ENCODE measurements at regions not wholly inside any gene's neighbourhood (a gene's known extent, or its start where the extent isn't known, plus 50 kb on each side); places are given as distances from the start of the nearest gene placed in this dataset.

DNA sequence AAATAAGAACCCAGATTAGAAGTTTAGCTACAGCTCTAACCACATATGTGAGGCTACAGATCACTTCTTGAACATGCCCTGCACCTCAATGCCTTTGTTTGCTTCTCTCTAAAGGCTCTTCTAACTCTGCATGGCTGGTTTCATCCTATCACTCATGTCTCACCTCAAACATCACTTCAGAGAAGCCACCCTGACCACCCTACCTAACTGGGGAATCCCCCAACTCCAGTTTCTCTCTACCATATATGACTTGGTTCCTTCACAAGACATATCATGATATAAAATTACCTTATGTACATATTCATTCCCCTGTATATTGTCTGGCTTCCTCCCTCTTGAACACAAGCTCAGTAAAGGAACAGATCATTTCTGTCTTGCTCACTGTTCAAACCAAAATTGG is 250.2 kb upstream of the GRIP1 start:
- Histone ChIP-seq H3K36me3 (ENCODE audit: insufficient read depth, low read length) (no peaks in the 10 kb centered on the region), H3K27ac (ENCODE audit: low read depth, low read length) (no peak overlapping the region), H3K27me3 (ENCODE audit: insufficient read depth, low read length, poor library complexity, severe bottlenecking) (no peaks in the 10 kb centered on the region), H3K4me1 (ENCODE audit: insufficient read depth, low read length) (no peaks in the 10 kb centered on the region), H3K4me3 (ENCODE audit: low read length) (no peak overlapping the region), H3K9me3 (ENCODE audit: low read length) (no peaks in the 10 kb centered on the region)
- CTCF ChIA-PET, result no interaction called here
- POLR2A ChIA-PET, result no interaction called here
- DNase-seq, result peak in 2 of 5 donors; percentile 48 to 60
- peaks cover 9 to 17% (median 16%) of the 10 kb centered on the region in 3 donors for H3K4me1 Mint-ChIP-seq
- no peak overlapping the region for H3K27ac Mint-ChIP-seq
- no peaks in the 10 kb centered on the region for H3K9me3 Mint-ChIP-seq
- H3K36me3 Mint-ChIP-seq, result no peaks in the 10 kb centered on the region
- peaks cover 3 to 18% of the 10 kb centered on the region in 2 donors for H3K27me3 Mint-ChIP-seq
- H3K4me3 Mint-ChIP-seq, result no peak overlapping the region

DNA sequence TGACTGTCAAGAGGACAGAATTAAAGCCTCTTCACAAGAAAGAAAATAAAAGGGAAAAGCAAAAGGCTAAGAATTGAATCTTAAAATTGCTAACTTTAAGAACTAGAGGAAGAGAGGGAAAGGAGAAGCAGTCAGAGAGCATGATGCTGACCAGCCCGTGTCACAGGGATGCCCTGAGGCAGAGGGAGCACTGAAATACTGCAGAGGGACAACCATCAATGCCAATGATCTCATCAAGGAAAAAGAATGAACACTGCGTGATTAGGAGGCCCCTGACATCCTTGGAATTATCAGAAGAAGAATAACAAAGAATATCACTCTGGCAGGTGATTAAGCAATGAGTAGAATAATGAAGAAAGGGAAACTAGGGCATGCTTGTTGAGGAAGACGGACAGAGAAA is 252.2 kb upstream of the GRIP1 start:
- Mint-ChIP-seq H3K27ac (no peak overlapping the region), H3K9me3 (no peaks in the 10 kb centered on the region), H3K4me3 (no peak overlapping the region), H3K27me3 (peaks cover 7 to 12% of the 10 kb centered on the region in 2 donors), H3K36me3 (peaks cover 0 to 3% (median 0%) of the 10 kb centered on the region in 3 donors), H3K4me1 (peaks cover 5 to 11% (median 11%) of the 10 kb centered on the region in 3 donors)
- Histone ChIP-seq H3K9me3 (ENCODE audit: low read length) (no peaks in the 10 kb centered on the region), H3K27me3 (ENCODE audit: insufficient read depth, low read length, poor library complexity, severe bottlenecking) (no peaks in the 10 kb centered on the region), H3K27ac (ENCODE audit: low read depth, low read length) (no peak overlapping the region), H3K4me3 (ENCODE audit: low read length) (no peak overlapping the region), H3K4me1 (ENCODE audit: insufficient read depth, low read length) (no peaks in the 10 kb centered on the region), H3K36me3 (ENCODE audit: insufficient read depth, low read length) (no peaks in the 10 kb centered on the region)
- no peak for DNase-seq
- CTCF ChIA-PET, result no interaction called here
- POLR2A ChIA-PET, result no interaction called here

DNA sequence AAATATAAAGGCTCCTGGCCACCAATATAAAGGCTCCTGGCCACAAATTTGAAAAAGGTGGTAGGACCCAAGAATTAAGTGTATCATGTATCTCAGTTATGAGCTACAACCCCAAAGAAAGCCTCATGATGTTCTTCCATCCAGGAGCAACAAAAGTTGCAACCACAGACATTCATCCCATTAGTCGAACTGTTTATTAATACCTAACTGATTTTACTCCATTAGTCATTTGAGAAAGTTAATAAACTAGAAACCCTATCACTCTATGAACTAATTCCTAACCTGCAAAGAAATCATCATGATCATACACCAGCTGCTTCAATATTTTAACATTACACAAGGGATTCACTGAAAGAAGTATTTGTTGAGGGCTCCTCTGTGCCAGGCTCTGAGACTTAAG is 253.2 kb upstream of the GRIP1 start:
- no peaks in the 10 kb centered on the region for H3K9me3 ChIP-seq (ENCODE audit: low read length)
- CTCF ChIA-PET, result no interaction called here
- H3K27me3 ChIP-seq (ENCODE audit: insufficient read depth, low read length, poor library complexity, severe bottlenecking), result no peaks in the 10 kb centered on the region
- Mint-ChIP-seq H3K27me3 (peaks cover 10 to 12% of the 10 kb centered on the region in 2 donors), H3K27ac (no peak overlapping the region), H3K4me3 (no peak overlapping the region), H3K36me3 (peaks cover 0 to 3% (median 0%) of the 10 kb centered on the region in 3 donors), H3K9me3 (no peaks in the 10 kb centered on the region), H3K4me1 (peaks cover 5 to 11% (median 11%) of the 10 kb centered on the region in 3 donors)
- no peak overlapping the region for H3K4me3 ChIP-seq (ENCODE audit: low read length)
- no peak for DNase-seq
- H3K36me3 ChIP-seq (ENCODE audit: insufficient read depth, low read length), result no peaks in the 10 kb centered on the region
- POLR2A ChIA-PET, result no interaction called here
- no peaks in the 10 kb centered on the region for H3K4me1 ChIP-seq (ENCODE audit: insufficient read depth, low read length)
- H3K27ac ChIP-seq (ENCODE audit: low read depth, low read length), result no peak overlapping the region

DNA sequence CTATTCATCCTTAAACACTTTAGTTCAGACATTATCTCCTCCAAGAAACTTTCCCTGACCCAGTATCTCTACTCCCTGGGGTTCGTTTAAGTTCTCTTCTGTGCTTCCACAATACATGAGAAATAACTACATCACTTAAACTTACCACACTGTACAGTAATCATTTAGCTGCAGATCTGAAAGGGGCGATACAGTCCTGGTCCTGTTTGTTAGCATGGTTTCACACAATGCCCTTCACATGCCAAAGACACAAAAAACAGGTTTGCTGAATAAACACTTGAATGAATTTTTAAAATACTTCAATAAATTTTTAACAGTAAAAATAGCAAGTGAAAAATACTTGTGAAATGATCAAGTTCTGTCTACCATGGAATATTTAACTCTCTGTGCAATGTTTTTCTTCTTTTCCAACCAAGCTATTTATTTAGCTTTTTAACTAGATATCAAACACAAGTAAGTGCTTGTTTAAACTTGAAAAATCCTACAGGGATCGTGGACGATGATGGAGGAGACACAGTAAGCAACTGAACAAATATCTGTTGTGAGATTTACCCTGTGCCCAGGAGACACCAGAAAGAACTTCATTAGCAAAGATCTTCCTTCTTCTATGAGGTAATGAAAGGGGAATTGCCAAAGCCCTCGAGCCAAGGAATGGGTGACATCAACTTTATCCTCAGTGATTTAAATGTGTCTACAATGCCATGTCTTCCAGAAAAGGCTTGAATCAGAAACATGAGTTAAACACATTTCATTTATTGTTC is 255.6 kb upstream of the GRIP1 start:
- H3K4me3 ChIP-seq (ENCODE audit: low read length), result no peak overlapping the region
- no peak overlapping the region for H3K27ac Mint-ChIP-seq
- no peaks in the 10 kb centered on the region for H3K9me3 Mint-ChIP-seq
- CTCF ChIA-PET, result no interaction called here
- POLR2A ChIA-PET, result no interaction called here
- no peaks in the 10 kb centered on the region for H3K27me3 ChIP-seq (ENCODE audit: insufficient read depth, low read length, poor library complexity, severe bottlenecking)
- H3K9me3 ChIP-seq (ENCODE audit: low read length), result no peaks in the 10 kb centered on the region
- H3K4me1 ChIP-seq (ENCODE audit: insufficient read depth, low read length), result no peaks in the 10 kb centered on the region
- H3K27me3 Mint-ChIP-seq, result peaks cover 11 to 12% of the 10 kb centered on the region in 2 donors
- H3K4me1 Mint-ChIP-seq, result peaks cover under 1 to 2% (median 2%) of the 10 kb centered on the region in 3 donors
- no peak for DNase-seq
- no peak overlapping the region for H3K4me3 Mint-ChIP-seq
- no peak overlapping the region for H3K27ac ChIP-seq (ENCODE audit: low read depth, low read length)
- no peaks in the 10 kb centered on the region for H3K36me3 ChIP-seq (ENCODE audit: insufficient read depth, low read length)
- peaks cover 0 to 3% (median 0%) of the 10 kb centered on the region in 3 donors for H3K36me3 Mint-ChIP-seq

DNA sequence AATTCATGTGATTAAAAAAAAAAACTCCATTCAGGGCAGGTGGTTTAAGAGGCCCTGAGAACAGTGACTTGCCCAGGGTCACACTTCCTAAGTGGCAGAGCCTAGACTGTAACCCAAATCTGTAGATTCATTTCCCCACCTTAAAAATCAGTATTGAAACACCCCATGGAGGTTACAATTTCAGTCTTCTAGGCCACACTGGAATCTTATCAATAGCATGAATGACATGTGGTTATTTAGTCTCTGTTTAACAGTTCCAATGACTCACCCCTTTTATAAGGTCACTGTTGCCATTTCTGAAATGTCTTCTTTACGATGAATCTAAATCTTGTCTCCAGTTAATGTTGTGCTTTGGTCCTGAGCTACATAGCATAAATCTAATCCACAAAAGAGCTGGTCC is 262.3 kb upstream of the GRIP1 start:
- no peaks in the 10 kb centered on the region for H3K4me1 ChIP-seq (ENCODE audit: insufficient read depth, low read length)
- ChIA-PET POLR2A (no interaction called here), CTCF (no interaction called here)
- H3K9me3 ChIP-seq (ENCODE audit: low read length), result no peaks in the 10 kb centered on the region
- no peaks in the 10 kb centered on the region for H3K36me3 ChIP-seq (ENCODE audit: insufficient read depth, low read length)
- H3K4me1 Mint-ChIP-seq, result no peaks in the 10 kb centered on the region
- H3K4me3 Mint-ChIP-seq, result no peak overlapping the region
- H3K27ac ChIP-seq (ENCODE audit: low read depth, low read length), result no peak overlapping the region
- peaks cover 0 to 6% of the 10 kb centered on the region in 2 donors for H3K27me3 Mint-ChIP-seq
- no peak overlapping the region for H3K4me3 ChIP-seq (ENCODE audit: low read length)
- H3K9me3 Mint-ChIP-seq, result no peaks in the 10 kb centered on the region
- no peak for DNase-seq
- H3K27me3 ChIP-seq (ENCODE audit: insufficient read depth, low read length, poor library complexity, severe bottlenecking), result no peaks in the 10 kb centered on the region
- H3K36me3 Mint-ChIP-seq, result no peaks in the 10 kb centered on the region
- no peak overlapping the region for H3K27ac Mint-ChIP-seq

DNA sequence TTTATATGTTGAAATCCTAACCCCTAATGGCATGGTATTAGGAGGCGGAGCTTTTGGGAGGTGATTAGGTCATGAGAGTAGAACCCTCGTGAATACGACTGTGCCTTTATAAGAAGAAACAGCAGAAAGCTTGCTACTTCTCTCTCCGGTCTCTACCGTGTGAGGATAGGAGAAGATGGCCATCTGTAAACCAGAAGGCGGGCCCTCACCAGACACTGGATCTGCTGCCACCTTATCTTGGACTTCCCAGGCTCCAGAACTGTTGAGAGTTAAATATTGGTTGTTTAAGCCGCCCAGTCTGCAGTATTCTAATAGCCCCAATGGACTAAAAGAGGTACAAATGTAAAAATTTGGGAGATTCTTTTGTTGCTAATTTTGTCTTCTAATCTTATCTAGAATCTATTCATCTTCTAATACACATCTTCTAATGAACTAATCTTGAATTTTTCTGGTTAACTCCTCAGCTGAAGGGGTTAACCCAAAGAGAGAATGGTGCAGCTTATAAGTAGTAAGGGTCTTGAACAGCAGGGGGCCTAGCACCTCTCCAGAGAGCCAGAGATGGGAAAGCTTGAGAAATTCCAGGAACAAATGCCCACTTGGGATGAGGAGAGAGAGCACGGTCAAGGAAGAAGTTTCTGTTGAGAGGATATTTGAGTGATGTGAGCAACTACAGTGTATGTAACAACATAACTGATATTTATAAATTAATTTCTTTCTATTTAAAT is 264.0 kb upstream of the GRIP1 start:
- ChIA-PET POLR2A (no interaction called here), CTCF (no interaction called here)
- no peak overlapping the region for H3K27ac ChIP-seq (ENCODE audit: low read depth, low read length)

DNA sequence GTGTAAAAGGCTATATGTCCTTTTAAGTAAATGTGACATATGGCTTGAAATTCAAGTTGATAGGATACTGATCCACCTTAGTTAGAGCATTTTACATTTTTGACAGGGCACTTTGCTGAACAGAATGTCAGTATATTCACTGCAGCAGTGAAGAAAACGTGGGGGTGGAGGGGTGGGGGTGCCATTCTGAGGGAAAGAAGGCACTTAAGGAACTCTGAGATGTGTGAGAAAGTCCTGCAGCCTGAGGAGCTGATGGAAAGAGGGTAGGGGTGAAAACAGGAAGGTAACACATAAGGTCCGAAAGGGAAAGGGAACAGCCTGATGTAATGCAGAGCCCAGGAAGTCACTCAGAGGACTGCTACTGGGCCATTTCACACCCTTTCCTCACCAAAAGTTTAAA is 265.5 kb upstream of the GRIP1 start:
- Histone ChIP-seq H3K27me3 (ENCODE audit: insufficient read depth, low read length, poor library complexity, severe bottlenecking) (no peaks in the 10 kb centered on the region), H3K27ac (ENCODE audit: low read depth, low read length) (no peak overlapping the region), H3K4me3 (ENCODE audit: low read length) (no peak overlapping the region), H3K9me3 (ENCODE audit: low read length) (no peaks in the 10 kb centered on the region), H3K4me1 (ENCODE audit: insufficient read depth, low read length) (no peaks in the 10 kb centered on the region), H3K36me3 (ENCODE audit: insufficient read depth, low read length) (no peaks in the 10 kb centered on the region)
- H3K9me3 Mint-ChIP-seq, result no peaks in the 10 kb centered on the region
- H3K27me3 Mint-ChIP-seq, result peaks cover 2 to 3% of the 10 kb centered on the region in 2 donors
- ChIA-PET POLR2A (no interaction called here), CTCF (no interaction called here)
- no peak for DNase-seq
- H3K4me3 Mint-ChIP-seq, result no peak overlapping the region
- H3K4me1 Mint-ChIP-seq, result peaks cover 0 to 7% (median 6%) of the 10 kb centered on the region in 3 donors
- H3K36me3 Mint-ChIP-seq, result no peaks in the 10 kb centered on the region
- H3K27ac Mint-ChIP-seq, result no peak overlapping the region

More for the DNA sequence above, 264.0 kb upstream of the GRIP1 start:
- no peaks in the 10 kb centered on the region for H3K9me3 Mint-ChIP-seq
- Histone ChIP-seq H3K4me3 (ENCODE audit: low read length) (no peak overlapping the region), H3K9me3 (ENCODE audit: low read length) (no peaks in the 10 kb centered on the region), H3K27me3 (ENCODE audit: insufficient read depth, low read length, poor library complexity, severe bottlenecking) (no peaks in the 10 kb centered on the region), H3K36me3 (ENCODE audit: insufficient read depth, low read length) (no peaks in the 10 kb centered on the region), H3K4me1 (ENCODE audit: insufficient read depth, low read length) (no peaks in the 10 kb centered on the region)
- no peak for DNase-seq
- H3K36me3 Mint-ChIP-seq, result no peaks in the 10 kb centered on the region
- H3K27me3 Mint-ChIP-seq, result peaks cover 3% of the 10 kb centered on the region in 2 donors
- no peak overlapping the region for H3K27ac Mint-ChIP-seq
- no peak overlapping the region for H3K4me3 Mint-ChIP-seq
- peaks cover 0 to 7% (median 6%) of the 10 kb centered on the region in 3 donors for H3K4me1 Mint-ChIP-seq

DNA sequence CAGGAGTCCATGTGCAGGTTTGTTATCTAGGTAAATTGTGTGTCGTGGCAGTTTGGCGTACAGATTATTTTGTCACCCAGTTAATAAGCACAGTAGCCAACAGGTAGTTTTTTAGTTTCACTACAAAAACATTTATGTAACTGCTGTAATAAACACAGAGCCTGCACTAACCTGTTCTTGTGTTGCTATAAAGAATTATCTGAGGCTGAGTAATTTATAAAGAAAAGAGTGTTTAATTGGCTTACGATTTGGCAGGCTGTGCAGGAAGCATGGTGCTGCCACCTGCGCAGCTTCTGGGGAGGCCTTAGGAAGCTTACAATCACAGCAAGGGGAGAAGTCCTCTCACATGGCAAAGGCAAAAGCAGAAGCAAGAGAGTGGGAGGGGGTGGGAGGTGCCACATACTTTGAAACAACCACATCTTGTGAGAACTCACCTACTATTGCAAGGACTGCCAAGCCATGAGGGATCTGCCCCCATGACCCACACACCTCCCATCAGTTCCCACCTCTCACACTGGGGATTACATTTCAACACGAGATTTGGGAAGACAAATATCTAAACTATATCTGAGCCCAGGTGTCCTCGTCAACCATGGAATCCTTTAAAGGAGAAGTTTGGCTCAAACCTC is 266.4 kb upstream of the GRIP1 start:
- Mint-ChIP-seq H3K4me1 (peaks cover 0 to 7% (median 6%) of the 10 kb centered on the region in 3 donors), H3K36me3 (no peaks in the 10 kb centered on the region), H3K4me3 (no peak overlapping the region), H3K27me3 (peaks cover 2 to 3% of the 10 kb centered on the region in 2 donors), H3K27ac (no peak overlapping the region), H3K9me3 (no peaks in the 10 kb centered on the region)
- Histone ChIP-seq H3K27me3 (ENCODE audit: insufficient read depth, low read length, poor library complexity, severe bottlenecking) (no peaks in the 10 kb centered on the region), H3K36me3 (ENCODE audit: insufficient read depth, low read length) (no peaks in the 10 kb centered on the region), H3K27ac (ENCODE audit: low read depth, low read length) (no peak overlapping the region), H3K9me3 (ENCODE audit: low read length) (no peaks in the 10 kb centered on the region), H3K4me3 (ENCODE audit: low read length) (no peak overlapping the region), H3K4me1 (ENCODE audit: insufficient read depth, low read length) (no peaks in the 10 kb centered on the region)
- CTCF ChIA-PET, result no interaction called here
- POLR2A ChIA-PET, result no interaction called here
- DNase-seq, result no peak

Data from CD8-positive, alpha-beta memory T cell (primary cell).